Epithelial cell of esophagus (primary cell): ENCODE measurements at regions not wholly inside any gene's neighbourhood (a gene's known extent, or its start where the extent isn't known, plus 50 kb on each side); places are given as distances from the start of the nearest gene placed in this dataset.
A peak's percentile ranks its signal among the peaks of the same experiment; 100 is the strongest.

Source experiments
- DNase-seq: peaks from one replicate; pipeline ENCODE4 v3.0.0; 2010; ENCODE audit warnings: low read depth
- H3K4me3 ChIP-seq: 2 replicates; pipeline ENCODE4 v1.5.1; 2011; ENCODE audit warnings: mild to moderate bottlenecking, low read length, control low read depth
- CTCF ChIP-seq: IDR thresholded peaks from 2 replicates; pipeline ENCODE4 v1.5.1; 2011; ENCODE audit warnings: low read depth, mild to moderate bottlenecking, low read length, control low read depth, inconsistent platforms; ENCODE audit not compliant: insufficient read depth; ENCODE audit errors: missing control alignments

DNA sequence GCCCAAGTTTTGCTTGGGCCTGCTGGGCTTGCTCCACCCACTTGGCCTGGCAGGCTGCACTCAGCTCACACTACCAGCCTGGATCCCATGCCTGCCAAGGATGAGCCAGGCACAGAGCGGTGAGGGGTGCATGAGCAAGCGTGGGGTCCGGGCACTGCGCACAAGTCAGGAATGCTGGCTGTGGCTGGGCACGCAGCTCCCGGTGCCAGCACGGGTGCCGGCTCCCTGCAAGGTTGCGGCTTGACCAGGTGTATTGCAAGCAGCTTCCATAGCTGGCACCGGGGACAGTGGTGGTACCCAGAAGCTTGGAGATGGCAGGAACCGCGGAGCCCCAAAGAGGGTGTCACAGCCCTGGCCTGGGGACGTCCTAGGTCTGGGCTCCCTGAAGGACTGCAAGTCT, 224.4 kb upstream of the NRIP1 start:
- H3K4me3 ChIP-seq, result no peak overlapping the region
- no peak for DNase-seq
- TF ChIP-seq CTCF, result no peak

DNA sequence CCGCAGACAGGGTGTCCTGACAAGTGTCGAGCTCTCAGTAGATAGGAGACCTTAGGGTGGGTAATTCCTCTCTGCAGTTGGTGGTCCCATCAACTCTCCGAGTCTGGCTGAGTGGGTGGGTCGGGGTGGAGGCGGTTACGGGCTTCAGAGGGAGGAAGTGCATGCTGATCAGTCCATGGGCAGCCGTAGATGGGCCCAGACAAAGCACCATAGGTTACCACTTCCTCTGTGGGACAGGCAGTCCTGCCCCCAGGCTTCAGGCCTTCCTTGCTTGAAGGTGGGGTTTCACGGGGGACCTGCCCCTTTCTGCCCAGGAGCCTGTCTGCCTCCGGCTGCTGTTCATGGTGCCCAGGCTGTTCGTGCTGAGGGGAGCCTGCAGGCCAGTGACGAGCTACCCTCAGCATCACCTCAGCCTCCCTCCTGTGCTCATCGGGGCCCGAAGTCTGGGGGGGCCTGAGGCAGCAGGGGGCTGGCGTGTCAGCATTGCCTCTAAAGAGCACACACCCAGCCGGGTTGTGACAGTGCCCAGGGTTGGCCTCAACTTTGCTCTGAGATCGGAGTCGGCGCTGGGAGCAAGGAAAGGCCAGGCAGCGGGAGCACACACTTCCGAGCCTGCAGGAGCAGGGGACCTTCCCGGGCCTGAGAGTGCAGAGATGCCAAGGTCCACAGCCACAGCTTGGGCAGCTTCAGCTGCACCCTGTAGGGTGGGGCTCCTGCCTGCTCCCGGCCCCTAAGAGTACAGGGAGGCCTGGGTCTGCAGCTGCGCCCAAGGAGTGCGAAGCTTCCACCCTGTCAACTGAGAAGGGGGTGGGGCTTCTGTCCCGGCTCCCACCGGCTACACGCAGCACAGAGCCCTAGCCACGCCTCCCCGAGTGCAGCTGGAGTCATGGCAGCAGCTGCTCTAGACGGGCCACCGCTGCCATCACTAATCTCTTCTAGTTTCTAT, 225.4 kb upstream of the NRIP1 start:
- no peak overlapping the region for H3K4me3 ChIP-seq
- no peak for TF ChIP-seq CTCF

DNA sequence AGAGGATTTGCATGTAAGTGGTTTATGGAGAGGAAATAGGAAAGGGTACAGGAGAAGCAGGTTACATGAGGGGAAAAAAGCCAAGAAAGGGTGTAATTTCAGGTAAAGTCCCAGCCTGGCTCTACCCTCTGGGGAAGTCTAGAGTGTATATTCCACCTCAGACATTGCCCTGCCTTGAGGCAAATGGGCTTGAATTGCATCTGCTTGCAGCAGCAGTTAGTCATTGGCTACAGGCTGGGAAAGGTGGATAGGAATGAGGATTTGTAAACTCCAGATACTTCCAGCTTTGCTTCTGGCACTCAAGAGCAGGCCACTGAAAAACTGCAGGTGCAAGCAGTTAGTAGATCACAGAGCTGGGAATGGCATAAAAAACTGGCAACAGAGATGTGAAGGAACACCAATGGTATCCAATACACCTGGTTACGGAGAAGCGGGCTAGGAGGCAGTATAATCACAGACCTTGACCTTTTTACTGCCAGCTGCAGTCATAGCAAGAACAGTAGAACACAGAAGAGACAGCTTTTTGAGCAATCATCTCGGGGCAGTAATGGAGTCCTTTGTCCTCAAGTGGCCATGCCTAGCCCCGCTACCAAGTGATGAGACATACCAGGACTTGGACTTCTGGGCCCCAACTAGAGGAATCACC, 226.9 kb upstream of the NRIP1 start:
- peak; percentile 82 for DNase-seq
- no peak overlapping the region for H3K4me3 ChIP-seq
- no peak for TF ChIP-seq CTCF

More for the DNA sequence above, 225.4 kb upstream of the NRIP1 start:
- DNase-seq, result no peak

DNA sequence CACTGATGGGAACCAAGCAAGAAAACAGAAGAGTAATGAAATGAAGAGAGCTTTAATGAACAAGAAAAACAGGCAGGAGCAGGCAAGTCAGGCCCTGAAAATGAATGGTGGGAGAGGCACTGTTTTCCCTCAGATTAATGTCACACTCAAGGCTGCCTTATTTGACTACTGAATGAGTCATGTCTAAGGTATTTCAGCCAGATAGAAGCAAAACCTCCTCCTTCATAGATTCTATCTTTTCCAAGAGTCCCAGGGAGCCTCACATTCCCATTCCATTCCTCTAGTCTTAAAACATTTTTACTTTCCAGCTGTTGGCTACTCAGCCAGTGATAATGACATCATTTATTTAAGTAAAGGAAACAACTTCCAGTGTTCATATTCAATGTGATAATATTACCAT, 228.4 kb upstream of the NRIP1 start:
- no peak overlapping the region for H3K4me3 ChIP-seq
- peak; percentile 89 for DNase-seq
- TF ChIP-seq CTCF, result no peak

- DNase-seq, result no peak
- no peak overlapping the region for H3K4me3 ChIP-seq
- TF ChIP-seq CTCF, result no peak
Measured at GRCh38 chr21:15295875-15296274, 231.1 kb upstream of the NRIP1 start.

DNA sequence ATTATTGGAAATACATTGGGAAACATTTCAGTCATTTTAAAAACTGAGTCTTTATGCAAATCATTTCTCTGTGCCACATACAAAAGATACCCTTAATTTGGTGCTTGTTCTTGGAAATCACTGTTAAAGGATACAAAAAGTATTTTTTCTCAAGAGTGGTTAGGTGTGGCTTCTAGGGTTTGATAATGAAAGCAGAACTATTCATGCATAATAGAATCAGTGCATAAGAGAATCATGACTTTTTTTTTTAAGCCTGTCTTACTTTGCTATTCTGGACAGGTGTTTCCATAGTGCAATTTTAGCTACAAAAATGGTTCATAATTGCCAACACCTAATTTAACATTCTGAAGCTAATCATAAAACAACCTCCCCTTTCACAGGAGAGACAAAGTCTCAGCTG, 233.0 kb upstream of the NRIP1 start:
- DNase-seq, result no peak
- TF ChIP-seq CTCF, result no peak
- no peak overlapping the region for H3K4me3 ChIP-seq
